ENCODE measurements at regions not wholly inside any gene's neighbourhood (a gene's known extent, or its start where the extent isn't known, plus 50 kb on each side); places are given as distances from the start of the nearest gene placed in this dataset.

- DNase-seq (ENCODE audit: low spot score) = no peak
- Histone ChIP-seq H3K4me1 (peaks cover 0 to 3% of the 10 kb centered on the region in 2 donors), H3K4me3 (no peak overlapping the region), H3K27ac (no peak overlapping the region), H3K9me3 (peaks cover 0 to 5% of the 10 kb centered on the region in 2 donors), H3K36me3 (no peaks in the 10 kb centered on the region), H3K27me3 (no peaks in the 10 kb centered on the region)
- TF ChIP-seq, protein P1, sequence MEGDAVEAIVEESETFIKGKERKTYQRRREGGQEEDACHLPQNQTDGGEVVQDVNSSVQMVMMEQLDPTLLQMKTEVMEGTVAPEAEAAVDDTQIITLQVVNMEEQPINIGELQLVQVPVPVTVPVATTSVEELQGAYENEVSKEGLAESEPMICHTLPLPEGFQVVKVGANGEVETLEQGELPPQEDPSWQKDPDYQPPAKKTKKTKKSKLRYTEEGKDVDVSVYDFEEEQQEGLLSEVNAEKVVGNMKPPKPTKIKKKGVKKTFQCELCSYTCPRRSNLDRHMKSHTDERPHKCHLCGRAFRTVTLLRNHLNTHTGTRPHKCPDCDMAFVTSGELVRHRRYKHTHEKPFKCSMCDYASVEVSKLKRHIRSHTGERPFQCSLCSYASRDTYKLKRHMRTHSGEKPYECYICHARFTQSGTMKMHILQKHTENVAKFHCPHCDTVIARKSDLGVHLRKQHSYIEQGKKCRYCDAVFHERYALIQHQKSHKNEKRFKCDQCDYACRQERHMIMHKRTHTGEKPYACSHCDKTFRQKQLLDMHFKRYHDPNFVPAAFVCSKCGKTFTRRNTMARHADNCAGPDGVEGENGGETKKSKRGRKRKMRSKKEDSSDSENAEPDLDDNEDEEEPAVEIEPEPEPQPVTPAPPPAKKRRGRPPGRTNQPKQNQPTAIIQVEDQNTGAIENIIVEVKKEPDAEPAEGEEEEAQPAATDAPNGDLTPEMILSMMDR (IDR thresholded peaks at IDR 0.05) = no peak
These were observed 287.7 kb downstream of the CLIC5 start for GRCh38 chr6:45727819-45728449.

DNA sequence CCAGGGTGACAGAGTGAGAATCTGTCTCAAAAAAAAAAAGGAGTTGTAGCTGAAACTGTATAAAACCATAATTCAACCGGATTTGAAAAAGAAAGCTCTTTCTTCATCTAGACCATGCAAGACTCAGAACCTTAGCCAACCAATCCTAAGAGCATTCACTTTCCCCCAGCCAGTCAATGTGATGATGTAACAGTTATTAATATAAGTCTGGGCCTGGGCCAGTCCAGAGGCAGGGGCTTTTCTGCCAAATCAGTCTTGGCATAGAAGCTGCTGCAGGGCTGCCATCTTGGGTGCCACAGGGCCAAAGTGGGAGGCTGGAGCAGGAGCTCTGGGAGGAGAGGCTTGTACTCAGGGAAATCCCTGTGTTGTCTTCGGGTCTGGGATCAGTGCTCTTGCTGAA, 288.4 kb downstream of the CLIC5 start:
- H3K36me3 ChIP-seq = no peaks in the 10 kb centered on the region
- H3K27ac ChIP-seq = no peak overlapping the region
- TF ChIP-seq, protein P1 (IDR thresholded peaks at IDR 0.05) = no peak
- no peak for DNase-seq (ENCODE audit: low spot score)
- peaks cover 0 to 3% of the 10 kb centered on the region in 2 donors for H3K4me1 ChIP-seq
- H3K4me3 ChIP-seq = no peak overlapping the region
- no peaks in the 10 kb centered on the region for H3K27me3 ChIP-seq
- H3K9me3 ChIP-seq = peaks cover 0 to 7% of the 10 kb centered on the region in 2 donors

DNA sequence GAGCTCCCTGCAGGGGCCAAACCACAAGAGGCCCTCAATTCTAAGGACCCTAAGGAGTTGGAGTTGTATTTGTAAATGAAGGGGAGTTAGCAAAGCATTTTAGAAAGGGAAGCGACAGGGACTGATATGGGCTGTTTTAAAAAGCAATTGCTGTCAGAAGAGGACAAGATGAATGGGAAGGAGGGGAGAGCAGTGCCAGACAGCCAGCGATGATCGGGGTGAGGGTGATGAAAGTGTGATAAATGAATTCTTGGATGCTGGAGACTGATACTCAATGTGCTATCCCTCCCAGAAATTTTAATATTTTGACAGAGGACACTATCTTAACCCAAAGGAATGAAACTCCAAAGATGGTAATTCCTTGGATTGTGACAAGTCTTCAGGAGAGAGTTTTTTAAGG, 289.2 kb downstream of the CLIC5 start:
- Histone ChIP-seq H3K9me3 (peaks cover 0 to 7% of the 10 kb centered on the region in 2 donors), H3K27me3 (no peaks in the 10 kb centered on the region), H3K36me3 (no peaks in the 10 kb centered on the region), H3K4me1 (peaks cover 0 to 3% of the 10 kb centered on the region in 2 donors), H3K27ac (no peak overlapping the region), H3K4me3 (no peak overlapping the region)
- TF ChIP-seq, protein P1 (IDR thresholded peaks at IDR 0.05) = no peak
- no peak for DNase-seq (ENCODE audit: low spot score)

GRCh38 chr6:45724511-45724910, 291.1 kb downstream of the CLIC5 start:
- Histone ChIP-seq H3K4me1 (peaks cover 0 to 3% of the 10 kb centered on the region in 2 donors), H3K36me3 (no peaks in the 10 kb centered on the region), H3K27me3 (no peaks in the 10 kb centered on the region), H3K27ac (no peak overlapping the region), H3K9me3 (peaks cover 0 to 7% of the 10 kb centered on the region in 2 donors), H3K4me3 (no peak overlapping the region)
- DNase-seq (ENCODE audit: low spot score) = no peak
- TF ChIP-seq, protein P1 (IDR thresholded peaks at IDR 0.05) = no peak

DNA sequence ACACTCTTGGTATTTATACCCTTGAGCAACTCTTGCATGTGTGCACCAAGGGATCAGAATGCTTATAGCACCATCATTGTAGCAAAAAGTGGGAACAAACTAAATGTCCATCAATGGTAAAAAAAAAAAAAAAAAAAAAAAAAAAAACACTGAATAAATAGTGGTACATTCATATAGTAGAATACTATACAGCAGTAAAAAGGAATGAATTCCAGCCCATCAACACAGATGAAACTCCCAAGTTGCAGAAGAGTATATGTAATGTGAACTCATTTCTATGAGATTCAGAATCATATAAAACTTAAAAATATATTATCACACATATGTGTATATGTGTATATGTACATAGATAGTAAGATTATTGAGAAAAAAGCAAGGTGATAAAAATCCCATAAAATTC, 291.6 kb downstream of the CLIC5 start:
- Histone ChIP-seq H3K4me3 (no peak overlapping the region), H3K4me1 (peaks cover 0 to 3% of the 10 kb centered on the region in 2 donors), H3K9me3 (peaks cover 0 to 7% of the 10 kb centered on the region in 2 donors), H3K36me3 (no peaks in the 10 kb centered on the region), H3K27ac (no peak overlapping the region), H3K27me3 (no peaks in the 10 kb centered on the region)
- TF ChIP-seq, protein P1 (IDR thresholded peaks at IDR 0.05) = no peak
- DNase-seq (ENCODE audit: low spot score) = no peak

GRCh38 chr6:45722876-45723275, 292.8 kb downstream of the CLIC5 start:
- Histone ChIP-seq H3K4me3 (no peak overlapping the region), H3K36me3 (no peaks in the 10 kb centered on the region), H3K27me3 (no peaks in the 10 kb centered on the region), H3K27ac (no peak overlapping the region), H3K9me3 (peaks cover 0 to 7% of the 10 kb centered on the region in 2 donors), H3K4me1 (peaks cover 0 to 3% of the 10 kb centered on the region in 2 donors)
- TF ChIP-seq, protein P1 (IDR thresholded peaks at IDR 0.05) = no peak
- DNase-seq (ENCODE audit: low spot score) = no peak
